Lung microvascular endothelial cell (primary cell): ENCODE measurements at regions not wholly inside any gene's neighbourhood (a gene's known extent, or its start where the extent isn't known, plus 50 kb on each side); places are given as distances from the start of the nearest gene placed in this dataset.
"Not testable (repeated sequence)": the region's sequence is repeated elsewhere in the genome, so short reads cannot be mapped to it uniquely, and the experiment has no call there.

ENCODE experiments used
- DNase-seq, 2 donors: peaks; one replicate each; pipeline versions ENCODE4 v3.0.0 to v3.0.0-alpha.2; 2010; ENCODE audit warnings: low read depth in 2 of 2

- DNase-seq, result no peak
Observed at GRCh38 chr1:212495766-212496494, 63.2 kb downstream of the NENF start.

- DNase-seq, result no peak
Observed at GRCh38 chr1:212496682-212497081, 64.0 kb downstream of the NENF start.

GRCh38 chr1:212497553-212497952 is 64.8 kb downstream of the NENF start:
- no peak for DNase-seq

- DNase-seq, result no peak
Observed at GRCh38 chr1:212498283-212499040, 65.7 kb downstream of the NENF start.

GRCh38 chr1:212500351-212500750 is 67.6 kb downstream of the NENF start:
- DNase-seq, result no peak

- DNase-seq, result no peak
Observed at GRCh38 chr1:212500983-212501382, 68.3 kb downstream of the NENF start.

- no peak for DNase-seq
Observed at GRCh38 chr1:212503714-212504113, 71.0 kb downstream of the NENF start.

GRCh38 chr1:212504171-212504803 is 71.6 kb downstream of the NENF start:
- no peak for DNase-seq

GRCh38 chr1:212506666-212507065 is 73.9 kb downstream of the NENF start:
- DNase-seq, result no peak

- DNase-seq, result no peak
Observed at GRCh38 chr1:212507369-212507768, 74.6 kb downstream of the NENF start.

GRCh38 chr1:212512816-212513559 is 80.3 kb downstream of the NENF start:
- peak in 1 of 2 donors; percentile 26 for DNase-seq

GRCh38 chr1:212513586-212513985 is 80.9 kb downstream of the NENF start:
- peak in 1 of 2 donors; percentile 48 for DNase-seq

- DNase-seq, result peak; percentile 37 to 90
Observed at GRCh38 chr1:212514056-212514614, 81.4 kb downstream of the NENF start.

- DNase-seq, result no peak
Observed at GRCh38 chr1:212514782-212515181, 82.1 kb downstream of the NENF start.

GRCh38 chr1:212515329-212515760 is 82.6 kb downstream of the NENF start:
- no peak for DNase-seq

GRCh38 chr1:212516012-212516411 is 83.3 kb downstream of the NENF start:
- not testable (repeated sequence) for DNase-seq

GRCh38 chr1:212518188-212519054 is 85.7 kb downstream of the NENF start:
- peak in 1 of 2 donors; percentile 85 for DNase-seq

GRCh38 chr1:212519131-212519530 is 86.4 kb downstream of the NENF start:
- no peak for DNase-seq

- no peak for DNase-seq
Observed at GRCh38 chr1:212520299-212520698, 87.6 kb downstream of the NENF start.

GRCh38 chr1:212520746-212521145 is 87.8 kb upstream of the ATF3 start:
- DNase-seq, result no peak
